ENCODE measurements at regions not wholly inside any gene's neighbourhood (a gene's known extent, or its start where the extent isn't known, plus 50 kb on each side); places are given as distances from the start of the nearest gene placed in this dataset.

DNA sequence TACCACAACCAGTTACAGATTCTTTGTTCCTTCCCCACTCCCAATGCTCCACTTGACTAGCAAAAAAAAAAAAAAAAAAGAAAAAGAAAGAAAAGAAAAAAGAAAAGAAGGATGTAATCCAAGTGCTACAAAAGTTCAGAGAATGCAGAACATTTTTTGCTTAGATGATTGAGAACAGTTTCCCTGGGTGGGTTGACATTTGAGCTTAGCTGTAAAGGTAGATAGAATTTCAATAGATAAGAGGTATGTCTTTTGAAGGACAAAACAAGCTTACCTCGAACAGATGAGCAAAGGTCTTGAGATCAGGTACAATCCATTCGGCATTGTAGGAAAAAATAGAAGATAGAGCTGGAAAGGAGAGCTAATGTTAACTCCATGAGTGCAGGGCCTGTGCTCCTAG is 344.6 kb upstream of the NECTIN3 start:
- H3K4me1 ChIP-seq (replicated peaks in 1 of 2) = no peaks in the 10 kb centered on the region
- intact Hi-C loops (cut with DNase I) = no loop called here
- 46 to 52% (median 46%) methylated on average over 2 of the region's 2 CpGs for WGBS, 4 donors
- H3K9me3 ChIP-seq (replicated peaks in 1 of 3) = no peaks in the 10 kb centered on the region
- H3K27me3 ChIP-seq = no peaks in the 10 kb centered on the region
- no peak overlapping the region for H3K27ac ChIP-seq
- H3K36me3 ChIP-seq (replicated peaks in 1 of 2) = no peaks in the 10 kb centered on the region
- H3K4me3 ChIP-seq = no peak overlapping the region
- no peak for DNase-seq
- no peak for TF ChIP-seq POLR2A (IDR thresholded peaks at IDR 0.05)
- TF ChIP-seq, protein P1, sequence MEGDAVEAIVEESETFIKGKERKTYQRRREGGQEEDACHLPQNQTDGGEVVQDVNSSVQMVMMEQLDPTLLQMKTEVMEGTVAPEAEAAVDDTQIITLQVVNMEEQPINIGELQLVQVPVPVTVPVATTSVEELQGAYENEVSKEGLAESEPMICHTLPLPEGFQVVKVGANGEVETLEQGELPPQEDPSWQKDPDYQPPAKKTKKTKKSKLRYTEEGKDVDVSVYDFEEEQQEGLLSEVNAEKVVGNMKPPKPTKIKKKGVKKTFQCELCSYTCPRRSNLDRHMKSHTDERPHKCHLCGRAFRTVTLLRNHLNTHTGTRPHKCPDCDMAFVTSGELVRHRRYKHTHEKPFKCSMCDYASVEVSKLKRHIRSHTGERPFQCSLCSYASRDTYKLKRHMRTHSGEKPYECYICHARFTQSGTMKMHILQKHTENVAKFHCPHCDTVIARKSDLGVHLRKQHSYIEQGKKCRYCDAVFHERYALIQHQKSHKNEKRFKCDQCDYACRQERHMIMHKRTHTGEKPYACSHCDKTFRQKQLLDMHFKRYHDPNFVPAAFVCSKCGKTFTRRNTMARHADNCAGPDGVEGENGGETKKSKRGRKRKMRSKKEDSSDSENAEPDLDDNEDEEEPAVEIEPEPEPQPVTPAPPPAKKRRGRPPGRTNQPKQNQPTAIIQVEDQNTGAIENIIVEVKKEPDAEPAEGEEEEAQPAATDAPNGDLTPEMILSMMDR (IDR thresholded peaks at IDR 0.05) = no peak

GRCh38 chr3:110731148-110731547 is 340.5 kb upstream of the NECTIN3 start:
- TF ChIP-seq POLR2A (IDR thresholded peaks at IDR 0.05) = no peak
- TF ChIP-seq, protein P1 (IDR thresholded peaks at IDR 0.05) = no peak
- Histone ChIP-seq H3K4me3 (no peak overlapping the region), H3K9me3 (replicated peaks in 1 of 3) (no peaks in the 10 kb centered on the region), H3K36me3 (replicated peaks in 1 of 2) (no peaks in the 10 kb centered on the region), H3K27ac (no peak overlapping the region), H3K27me3 (no peaks in the 10 kb centered on the region), H3K4me1 (replicated peaks in 1 of 2) (no peaks in the 10 kb centered on the region)
- DNase-seq = peak in 1 of 7 donors; percentile 1
- 43 to 47% (median 46%) methylated on average over 1 of the region's 1 CpG for WGBS, 4 donors
- intact Hi-C loops (cut with DNase I) = no loop called here

GRCh38 chr3:110732420-110732819 is 339.2 kb upstream of the NECTIN3 start:
- WGBS, 4 donors = 53 to 63% (median 61%) methylated on average over 4 of the region's 4 CpGs
- H3K27me3 ChIP-seq = no peaks in the 10 kb centered on the region
- no peaks in the 10 kb centered on the region for H3K9me3 ChIP-seq (replicated peaks in 1 of 3)
- no peak overlapping the region for H3K4me3 ChIP-seq
- intact Hi-C loops (cut with DNase I) = no loop called here
- no peak overlapping the region for H3K27ac ChIP-seq
- H3K36me3 ChIP-seq (replicated peaks in 1 of 2) = no peaks in the 10 kb centered on the region
- DNase-seq = no peak
- no peak for TF ChIP-seq POLR2A (IDR thresholded peaks at IDR 0.05)
- TF ChIP-seq, protein P1 (IDR thresholded peaks at IDR 0.05) = no peak
- no peaks in the 10 kb centered on the region for H3K4me1 ChIP-seq (replicated peaks in 1 of 2)

- 56 to 68% (median 65%) methylated on average over 3 of the region's 3 CpGs for WGBS, 4 donors
- intact Hi-C loops (cut with DNase I) = no loop called here
Measured at GRCh38 chr3:110733045-110733444, 338.6 kb upstream of the NECTIN3 start.

More at GRCh38 chr3:110733045-110733444, 338.6 kb upstream of the NECTIN3 start:
- TF ChIP-seq, protein P1 (IDR thresholded peaks at IDR 0.05) = no peak
- TF ChIP-seq POLR2A (IDR thresholded peaks at IDR 0.05) = no peak
- no peaks in the 10 kb centered on the region for H3K27me3 ChIP-seq
- DNase-seq = no peak
- no peaks in the 10 kb centered on the region for H3K4me1 ChIP-seq (replicated peaks in 1 of 2)
- H3K4me3 ChIP-seq = no peak overlapping the region
- H3K27ac ChIP-seq = no peak overlapping the region
- no peaks in the 10 kb centered on the region for H3K9me3 ChIP-seq (replicated peaks in 1 of 3)
- H3K36me3 ChIP-seq (replicated peaks in 1 of 2) = no peaks in the 10 kb centered on the region
